ENCODE measurements at regions not wholly inside any gene's neighbourhood (a gene's known extent, or its start where the extent isn't known, plus 50 kb on each side); places are given as distances from the start of the nearest gene placed in this dataset.

DNA sequence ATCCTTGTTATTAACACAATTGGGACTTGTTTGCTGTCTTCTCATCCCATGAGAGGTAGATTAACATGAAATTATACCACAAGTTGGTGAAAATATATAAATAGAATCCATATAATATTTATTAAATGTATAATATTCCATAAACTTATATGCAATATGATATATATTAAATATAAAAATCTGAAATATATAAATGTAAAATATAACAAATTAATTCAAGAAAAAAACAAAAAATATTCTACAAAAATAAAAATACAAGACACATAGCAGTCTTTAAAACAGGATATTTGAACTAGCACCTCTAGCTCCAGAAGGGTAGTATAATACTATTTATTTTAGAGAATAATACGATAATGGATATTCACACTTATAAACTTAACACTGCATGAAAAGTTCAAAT, 603.3 kb upstream of the FLRT2 start:
- no peak for TF ChIP-seq POLR2A (IDR thresholded peaks at IDR 0.05)
- TF ChIP-seq, protein P1, sequence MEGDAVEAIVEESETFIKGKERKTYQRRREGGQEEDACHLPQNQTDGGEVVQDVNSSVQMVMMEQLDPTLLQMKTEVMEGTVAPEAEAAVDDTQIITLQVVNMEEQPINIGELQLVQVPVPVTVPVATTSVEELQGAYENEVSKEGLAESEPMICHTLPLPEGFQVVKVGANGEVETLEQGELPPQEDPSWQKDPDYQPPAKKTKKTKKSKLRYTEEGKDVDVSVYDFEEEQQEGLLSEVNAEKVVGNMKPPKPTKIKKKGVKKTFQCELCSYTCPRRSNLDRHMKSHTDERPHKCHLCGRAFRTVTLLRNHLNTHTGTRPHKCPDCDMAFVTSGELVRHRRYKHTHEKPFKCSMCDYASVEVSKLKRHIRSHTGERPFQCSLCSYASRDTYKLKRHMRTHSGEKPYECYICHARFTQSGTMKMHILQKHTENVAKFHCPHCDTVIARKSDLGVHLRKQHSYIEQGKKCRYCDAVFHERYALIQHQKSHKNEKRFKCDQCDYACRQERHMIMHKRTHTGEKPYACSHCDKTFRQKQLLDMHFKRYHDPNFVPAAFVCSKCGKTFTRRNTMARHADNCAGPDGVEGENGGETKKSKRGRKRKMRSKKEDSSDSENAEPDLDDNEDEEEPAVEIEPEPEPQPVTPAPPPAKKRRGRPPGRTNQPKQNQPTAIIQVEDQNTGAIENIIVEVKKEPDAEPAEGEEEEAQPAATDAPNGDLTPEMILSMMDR (IDR thresholded peaks at IDR 0.05): no peak
- TF ChIP-seq EP300 (IDR thresholded peaks at IDR 0.05): no peak
- H3K4me3 ChIP-seq: no peak overlapping the region
- WGBS, 3 donors: 83 to 90% (median 86%) methylated on average over 1 of the region's 1 CpG
- DNase-seq: no peak
- H3K36me3 ChIP-seq: no peaks in the 10 kb centered on the region
- intact Hi-C loops (cut with DNase I): no loop called here
- no peaks in the 10 kb centered on the region for H3K27me3 ChIP-seq
- no peaks in the 10 kb centered on the region for H3K9me3 ChIP-seq
- no peaks in the 10 kb centered on the region for H3K4me1 ChIP-seq (ENCODE audit: insufficient read depth)
- no peak overlapping the region for H3K27ac ChIP-seq

DNA sequence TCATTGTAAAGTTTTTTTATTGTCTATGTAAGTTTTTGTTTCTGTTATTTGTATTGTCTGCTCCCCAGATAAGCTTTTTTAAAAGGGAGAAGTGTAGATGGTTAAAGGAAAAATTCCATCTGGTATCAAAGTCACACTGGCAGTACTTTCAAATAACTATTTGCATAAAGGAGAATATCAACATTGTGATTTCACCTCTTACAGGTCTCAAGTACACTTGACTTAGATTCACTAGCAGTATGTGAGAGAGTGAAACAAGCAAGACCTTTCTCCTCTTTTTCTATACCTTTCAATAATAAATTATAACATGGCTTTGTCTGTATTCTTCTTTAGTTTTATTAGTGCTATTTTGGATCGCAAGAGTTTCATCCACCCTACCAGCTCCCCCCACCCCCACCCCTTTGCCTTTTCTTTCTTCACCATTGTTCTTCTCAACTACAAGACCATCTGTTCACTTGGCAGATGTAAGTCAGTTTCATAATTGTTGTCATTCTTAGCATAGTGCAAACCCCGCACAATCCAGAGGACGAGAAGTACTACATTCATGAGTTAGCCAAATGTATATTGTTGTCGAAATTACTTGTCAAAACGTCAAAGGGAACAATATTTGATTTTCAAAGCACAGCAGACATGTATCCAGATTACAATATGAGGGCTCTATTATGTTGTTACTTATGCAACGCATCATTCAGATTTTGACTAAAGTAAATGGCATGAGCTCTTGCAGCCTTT, 602.7 kb upstream of the FLRT2 start:
- TF ChIP-seq POLR2A (IDR thresholded peaks at IDR 0.05): no peak
- TF ChIP-seq EP300 (IDR thresholded peaks at IDR 0.05): no peak
- TF ChIP-seq, protein P1 (IDR thresholded peaks at IDR 0.05): no peak
- intact Hi-C loops (cut with DNase I): no loop called here
- Histone ChIP-seq H3K27ac (no peak overlapping the region), H3K36me3 (no peaks in the 10 kb centered on the region), H3K9me3 (no peaks in the 10 kb centered on the region), H3K4me1 (ENCODE audit: insufficient read depth) (no peaks in the 10 kb centered on the region), H3K27me3 (no peaks in the 10 kb centered on the region), H3K4me3 (no peak overlapping the region)
- WGBS, 3 donors: 10 to 45% (median 12%) methylated on average over 6 of the region's 6 CpGs
- DNase-seq: no peak

DNA sequence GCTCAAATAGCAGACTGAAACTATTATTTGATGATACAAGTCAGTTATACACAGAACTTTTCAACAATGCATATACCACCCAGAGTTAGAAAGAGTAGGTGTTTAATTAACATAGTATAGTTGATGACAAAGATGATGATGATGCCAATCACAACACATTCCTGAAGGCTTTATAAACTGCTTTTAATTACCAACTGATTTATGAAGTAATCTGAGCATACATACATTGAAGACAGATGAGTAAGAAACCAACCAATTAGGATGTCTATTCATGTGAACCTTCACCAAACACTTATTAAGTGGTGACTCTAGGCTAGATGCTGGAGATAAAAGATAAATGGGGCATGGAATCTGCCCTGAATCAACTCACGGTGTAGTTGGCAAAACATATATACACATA, 600.9 kb upstream of the FLRT2 start:
- 93 to 95% (median 95%) methylated on average over 1 of the region's 1 CpG for WGBS, 3 donors
- Histone ChIP-seq H3K4me3 (no peak overlapping the region), H3K4me1 (ENCODE audit: insufficient read depth) (no peaks in the 10 kb centered on the region), H3K27ac (no peak overlapping the region), H3K27me3 (no peaks in the 10 kb centered on the region), H3K36me3 (no peaks in the 10 kb centered on the region), H3K9me3 (no peaks in the 10 kb centered on the region)
- intact Hi-C loops (cut with DNase I): no loop called here
- TF ChIP-seq, protein P1 (IDR thresholded peaks at IDR 0.05): no peak
- TF ChIP-seq EP300 (IDR thresholded peaks at IDR 0.05): no peak
- TF ChIP-seq POLR2A (IDR thresholded peaks at IDR 0.05): no peak
- no peak for DNase-seq

DNA sequence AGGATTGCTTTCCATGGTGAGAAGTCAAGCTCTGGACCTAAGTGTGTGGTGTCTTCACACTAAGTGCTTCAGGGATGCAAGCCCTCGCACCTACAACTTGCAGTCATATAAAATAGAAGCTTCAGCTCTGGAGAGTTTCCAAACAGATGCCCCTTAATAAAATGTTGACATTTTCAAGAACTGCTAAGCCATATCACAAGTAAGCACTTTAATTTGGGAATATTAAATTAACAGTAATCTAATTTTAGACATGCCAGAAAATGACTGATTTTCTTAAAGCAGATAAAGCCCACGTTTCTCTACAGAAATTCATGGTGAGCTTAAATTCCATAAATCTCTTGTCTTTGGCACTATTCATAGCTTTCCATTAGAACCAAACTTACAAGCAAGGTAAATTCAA, 600.1 kb upstream of the FLRT2 start:
- intact Hi-C loops (cut with DNase I): no loop called here
- no peak overlapping the region for H3K4me3 ChIP-seq
- no peaks in the 10 kb centered on the region for H3K9me3 ChIP-seq
- no peak for DNase-seq
- no peaks in the 10 kb centered on the region for H3K4me1 ChIP-seq (ENCODE audit: insufficient read depth)
- TF ChIP-seq EP300 (IDR thresholded peaks at IDR 0.05) (no peak), POLR2A (IDR thresholded peaks at IDR 0.05) (no peak)
- TF ChIP-seq, protein P1 (IDR thresholded peaks at IDR 0.05): no peak
- H3K36me3 ChIP-seq: no peaks in the 10 kb centered on the region
- no peak overlapping the region for H3K27ac ChIP-seq
- H3K27me3 ChIP-seq: no peaks in the 10 kb centered on the region
- WGBS, 3 donors: 66 to 77% (median 70%) methylated on average over 2 of the region's 2 CpGs

All from ovary (tissue), 7 donors.